HCT116 (cell line): ENCODE measurements at regions not wholly inside any gene's neighbourhood (a gene's known extent, or its start where the extent isn't known, plus 50 kb on each side); places are given as distances from the start of the nearest gene placed in this dataset.

Experiments
- ATAC-seq: fragments of 200-7000 bp; cut with Tn5 transposase; 2 replicates; pipeline ENCODE4 v1.9.1; 2020; ENCODE audit warnings: mild to moderate bottlenecking, moderate library complexity
- BruUV-seq: library from RNA; stranded (reverse); fragments of 400-500 nt; replicated peaks from 2 replicates; lab custom pipeline; 2021; lab: Mats Ljungman, UMichigan
- CTCF ChIA-PET: fragments of 300-600 bp; sonication (Branson Sonifier 250); formaldehyde crosslinking; loops from one replicate; lab custom pipeline; 2021; ENCODE audit warnings: antibody characterized with exemption; lab: Charles Lee
- POLR2A ChIA-PET: fragments of 300-600, 350-600 bp; sonication (Branson Sonifier 250); formaldehyde crosslinking; loops from one replicate; lab custom pipeline; 2021; ENCODE audit warnings: antibody characterized with exemption; lab: Charles Lee
- RAD21 ChIA-PET, 2 experiments: fragments of 300-600 bp; sonication (Branson Sonifier 250); formaldehyde crosslinking; loops; one replicate each; lab custom pipeline; 2023; ENCODE audit warnings: low total read pairs in 2 of 2; ENCODE audit not compliant: uncharacterized antibody in 2 of 2, unreplicated experiment in 2 of 2, low non-redundant PET in 1 of 2; lab: Charles Lee
- DNase-seq: peaks from one replicate; pipeline ENCODE4 v3.0.0-alpha.2; 2010; ENCODE audit warnings: low read depth, low spot score
- H2AFZ ChIP-seq: fragments of 200-600 bp; shearing (Covaris generic), sonication (generic); 2 replicates; pipeline ENCODE4 v1.6.1; 2017; ENCODE audit warnings: low read depth, mixed run types, mixed read lengths, antibody characterized with exemption, low read length; ENCODE audit not compliant: poor library complexity, severe bottlenecking
- H3K27ac ChIP-seq: 2 replicates; pipeline ENCODE4 v1.5.1; 2012; ENCODE audit warnings: low read depth, low read length
- H3K27me3 ChIP-seq: fragments of 200-600 bp; sonication (generic); 2 replicates; pipeline ENCODE4 v1.6.1; 2016; ENCODE audit warnings: mixed run types, low read length, mixed read lengths; ENCODE audit not compliant: insufficient read depth
- H3K36me3 ChIP-seq, 2 experiments: fragments of 200-500 bp in 1 of 2; fragments of 200-600 bp in 1 of 2; sonication (Bioruptor generic) in 1 of 2; sonication (generic) in 1 of 2; 2 replicates each; pipeline versions ENCODE4 v1.5.1 to v1.6.1; 2014 to 2016; ENCODE audit warnings: low read length in 2 of 2, inconsistent platforms in 1 of 2, mixed read lengths in 1 of 2, mixed run types in 1 of 2; ENCODE audit not compliant: insufficient read depth in 2 of 2, control insufficient read depth in 1 of 2
- H3K4me1 ChIP-seq, 2 experiments: fragments of 200-600 bp in 1 of 2; sonication (generic) in 1 of 2; 2 replicates each; pipeline versions ENCODE4 v1.5.1 to v1.6.1; 2012 to 2017; ENCODE audit warnings: low read length in 2 of 2, inconsistent platforms in 1 of 2, mild to moderate bottlenecking in 1 of 2, mixed read lengths in 1 of 2, mixed run types in 1 of 2, moderate library complexity in 1 of 2; ENCODE audit not compliant: insufficient read depth in 2 of 2, control insufficient read depth in 1 of 2
- H3K4me2 ChIP-seq: fragments of 200-600 bp; sonication (generic); 2 replicates; pipeline ENCODE4 v1.6.1; 2017; ENCODE audit warnings: mixed run types, low read length, mixed read lengths
- H3K4me3 ChIP-seq, 2 experiments: fragments of 200-600 bp in 1 of 2; sonication (generic) in 1 of 2; replicated peaks in 1 of 2; 2 replicates each; pipeline ENCODE4 v1.5.1; 2011 to 2016; ENCODE audit warnings: low read length in 2 of 2, control low read depth in 1 of 2, low read depth in 1 of 2, mild to moderate bottlenecking in 1 of 2, mixed read lengths in 1 of 2, mixed run types in 1 of 2
- H3K79me2 ChIP-seq: fragments of 200-600 bp; sonication (generic); 2 replicates; pipeline ENCODE4 v1.6.1; 2017; ENCODE audit warnings: mild to moderate bottlenecking, mixed run types, low read length, moderate library complexity, mixed read lengths; ENCODE audit not compliant: insufficient read depth
- H3K9ac ChIP-seq: fragments of 200-600 bp; sonication (generic); 2 replicates; pipeline ENCODE4 v1.6.1; 2016; ENCODE audit warnings: low read length, mixed read lengths
- H3K9me2 ChIP-seq: fragments of 200-600 bp; sonication (generic), shearing (Covaris generic); 2 replicates; pipeline ENCODE4 v1.6.1; 2017; ENCODE audit warnings: mixed run types, mild to moderate bottlenecking, moderate library complexity; ENCODE audit not compliant: insufficient read depth
- H3K9me3 ChIP-seq, 2 experiments: fragments of 200-500 bp in 1 of 2; fragments of 200-600 bp in 1 of 2; sonication (Bioruptor generic) in 1 of 2; sonication (generic) in 1 of 2; 2 replicates each; pipeline ENCODE4 v1.6.1; 2014 to 2017; ENCODE audit warnings: low read length in 2 of 2, mixed read lengths in 2 of 2, inconsistent platforms in 1 of 2, low read depth in 1 of 2, mild to moderate bottlenecking in 1 of 2, mixed run types in 1 of 2, moderate library complexity in 1 of 2; ENCODE audit not compliant: control insufficient read depth in 1 of 2, insufficient read depth in 1 of 2
- H4K20me1 ChIP-seq: fragments of 200-600 bp; sonication (generic), shearing (Covaris generic); 2 replicates; pipeline ENCODE4 v1.6.1; 2017; ENCODE audit warnings: mixed run types, mild to moderate bottlenecking, moderate library complexity; ENCODE audit not compliant: insufficient read depth
- CEBPB ChIP-seq: IDR thresholded peaks from 2 replicates; pipeline ENCODE4 v1.6.1; 2012; ENCODE audit warnings: low read depth
- ELF1 ChIP-seq: IDR thresholded peaks from 2 replicates; pipeline ENCODE4 v1.6.1; 2012; ENCODE audit warnings: low read depth, borderline replicate concordance
- JUND ChIP-seq: IDR thresholded peaks from 2 replicates; pipeline ENCODE4 v1.6.1; 2012
- POLR2AphosphoS5 ChIP-seq: IDR thresholded peaks from 2 replicates; pipeline ENCODE4 v1.6.1; 2011; ENCODE audit warnings: mild to moderate bottlenecking, low read depth, low read length, moderate library complexity
- SP1 ChIP-seq: IDR thresholded peaks from 2 replicates; pipeline ENCODE4 v1.6.1; 2012; ENCODE audit warnings: low read depth
- TCF7L2 ChIP-seq: IDR thresholded peaks from 2 replicates; pipeline ENCODE4 v1.7.0; 2011; ENCODE audit warnings: borderline replicate concordance, inconsistent platforms; ENCODE audit not compliant: insufficient read depth, insufficient read length; ENCODE audit errors: extremely low read depth
- ZFX ChIP-seq: fragments of 450-650 bp; IDR thresholded peaks from 2 replicates; pipeline ENCODE4 v1.6.1; 2017
- ZNF274 ChIP-seq: fragments of 200-500 bp; sonication (Bioruptor generic); IDR thresholded peaks from 2 replicates; pipeline ENCODE4 v1.6.1; 2014; ENCODE audit warnings: mild to moderate bottlenecking, low read depth, low read length, inconsistent platforms
- intact Hi-C: fragments of 100-400 bp; cut with micrococcal nuclease; formaldehyde crosslinking; loops from 2 replicates; pipeline ENCODE4 v1.10.0; 2022
- TF ChIP-seq, protein P1 (sequence below): IDR thresholded peaks from 2 replicates; pipeline ENCODE4 v1.6.1; 2011; ENCODE audit warnings: mild to moderate bottlenecking, low read length, moderate library complexity; ENCODE audit not compliant: insufficient replicate concordance; ENCODE audit errors: extremely low read depth

GRCh38 chr6:4382362-4382853 is 247.0 kb upstream of the ECI2 start:
- Histone ChIP-seq H3K9ac (no peak overlapping the region), H3K79me2 (no peaks in the 10 kb centered on the region), H3K4me1 (no peaks in the 10 kb centered on the region), H4K20me1 (no peaks in the 10 kb centered on the region), H2AFZ (no peak overlapping the region), H3K4me3 (no peak overlapping the region), H3K27me3 (no peaks in the 10 kb centered on the region), H3K36me3 (no peaks in the 10 kb centered on the region), H3K9me2 (no peaks in the 10 kb centered on the region), H3K4me2 (no peak overlapping the region), H3K9me3 (peaks cover 5 to 19% of the 10 kb centered on the region in 2 experiments; a peak in 2 of 4 replicates), H3K27ac (no peak overlapping the region)
- intact Hi-C loops = no loop called here
- POLR2A ChIA-PET = no interaction called here
- no peak for DNase-seq
- TF ChIP-seq, protein P1, sequence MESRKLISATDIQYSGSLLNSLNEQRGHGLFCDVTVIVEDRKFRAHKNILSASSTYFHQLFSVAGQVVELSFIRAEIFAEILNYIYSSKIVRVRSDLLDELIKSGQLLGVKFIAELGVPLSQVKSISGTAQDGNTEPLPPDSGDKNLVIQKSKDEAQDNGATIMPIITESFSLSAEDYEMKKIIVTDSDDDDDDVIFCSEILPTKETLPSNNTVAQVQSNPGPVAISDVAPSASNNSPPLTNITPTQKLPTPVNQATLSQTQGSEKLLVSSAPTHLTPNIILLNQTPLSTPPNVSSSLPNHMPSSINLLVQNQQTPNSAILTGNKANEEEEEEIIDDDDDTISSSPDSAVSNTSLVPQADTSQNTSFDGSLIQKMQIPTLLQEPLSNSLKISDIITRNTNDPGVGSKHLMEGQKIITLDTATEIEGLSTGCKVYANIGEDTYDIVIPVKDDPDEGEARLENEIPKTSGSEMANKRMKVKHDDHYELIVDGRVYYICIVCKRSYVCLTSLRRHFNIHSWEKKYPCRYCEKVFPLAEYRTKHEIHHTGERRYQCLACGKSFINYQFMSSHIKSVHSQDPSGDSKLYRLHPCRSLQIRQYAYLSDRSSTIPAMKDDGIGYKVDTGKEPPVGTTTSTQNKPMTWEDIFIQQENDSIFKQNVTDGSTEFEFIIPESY = no peak
- TF ChIP-seq ELF1 (no peak), CEBPB (peak; percentile 39; the same call in 1 of the 2 replicates), TCF7L2 (no peak), POLR2AphosphoS5 (no peak), ZFX (no peak)
- RAD21 ChIA-PET = no interaction called here
- BruUV-seq = no TSS peak
- CTCF ChIA-PET = no interaction called here
- no peak for ATAC-seq

GRCh38 chr6:4381381-4381780 is 246.0 kb upstream of the ECI2 start:
- no peaks in the 10 kb centered on the region for H3K9me2 ChIP-seq
- no peak overlapping the region for H3K4me2 ChIP-seq
- H3K4me1 ChIP-seq = no peaks in the 10 kb centered on the region
- POLR2A ChIA-PET = no interaction called here
- H3K36me3 ChIP-seq = no peaks in the 10 kb centered on the region
- CTCF ChIA-PET = no interaction called here
- no TSS peak for BruUV-seq
- H4K20me1 ChIP-seq = no peaks in the 10 kb centered on the region
- intact Hi-C loops = no loop called here
- TF ChIP-seq ZNF274 (no peak), JUND (no peak), SP1 (no peak)
- TF ChIP-seq, protein P1 = no peak
- H3K9ac ChIP-seq = no peak overlapping the region
- H3K27ac ChIP-seq = no peak overlapping the region
- H3K9me3 ChIP-seq = peaks cover 5 to 19% of the 10 kb centered on the region in 2 experiments; a peak in 2 of 4 replicates
- no peaks in the 10 kb centered on the region for H3K27me3 ChIP-seq
- H3K4me3 ChIP-seq = no peak overlapping the region
- H2AFZ ChIP-seq = no peak overlapping the region
- ATAC-seq (no peak), DNase-seq (no peak)
- RAD21 ChIA-PET = no interaction called here
- no peaks in the 10 kb centered on the region for H3K79me2 ChIP-seq
